ENCODE measurements at regions not wholly inside any gene's neighbourhood (a gene's known extent, or its start where the extent isn't known, plus 50 kb on each side); places are given as distances from the start of the nearest gene placed in this dataset.

DNA sequence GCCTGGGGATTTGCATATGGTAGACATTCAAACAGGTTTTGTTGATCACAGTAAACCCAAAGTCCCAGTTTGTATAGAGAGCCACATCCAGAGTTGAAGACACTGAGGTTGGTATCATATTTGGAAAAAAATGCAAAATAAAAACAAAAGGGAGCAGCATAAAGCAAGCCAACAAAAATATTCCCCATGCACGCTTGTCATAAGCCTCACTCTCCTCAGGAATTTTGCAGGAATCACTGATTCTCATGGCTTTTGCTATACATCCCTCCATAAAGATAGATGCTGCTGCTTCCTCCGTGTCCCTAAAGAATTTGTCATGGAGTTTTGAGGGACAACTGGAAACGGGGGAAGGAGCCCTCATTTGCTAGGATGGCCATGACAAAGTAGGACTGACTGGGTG lies 108.8 kb upstream of the TCF4 start:
- Histone ChIP-seq H3K36me3 (no peaks in the 10 kb centered on the region), H3K27me3 (no peaks in the 10 kb centered on the region), H3K27ac (no peak overlapping the region), H3K4me1 (no peaks in the 10 kb centered on the region), H3K9me3 (peaks cover 0 to 5% (median 0%) of the 10 kb centered on the region in 12 donors), H3K4me3 (no peak overlapping the region)
- no peak for ATAC-seq
- no peak for DNase-seq
- WGBS, 4 donors = 82 to 87% (median 86%) methylated on average over 3 of the region's 3 CpGs
- no peak for TF ChIP-seq POLR2A (IDR thresholded peaks at IDR 0.05)
- TF ChIP-seq, protein P1, sequence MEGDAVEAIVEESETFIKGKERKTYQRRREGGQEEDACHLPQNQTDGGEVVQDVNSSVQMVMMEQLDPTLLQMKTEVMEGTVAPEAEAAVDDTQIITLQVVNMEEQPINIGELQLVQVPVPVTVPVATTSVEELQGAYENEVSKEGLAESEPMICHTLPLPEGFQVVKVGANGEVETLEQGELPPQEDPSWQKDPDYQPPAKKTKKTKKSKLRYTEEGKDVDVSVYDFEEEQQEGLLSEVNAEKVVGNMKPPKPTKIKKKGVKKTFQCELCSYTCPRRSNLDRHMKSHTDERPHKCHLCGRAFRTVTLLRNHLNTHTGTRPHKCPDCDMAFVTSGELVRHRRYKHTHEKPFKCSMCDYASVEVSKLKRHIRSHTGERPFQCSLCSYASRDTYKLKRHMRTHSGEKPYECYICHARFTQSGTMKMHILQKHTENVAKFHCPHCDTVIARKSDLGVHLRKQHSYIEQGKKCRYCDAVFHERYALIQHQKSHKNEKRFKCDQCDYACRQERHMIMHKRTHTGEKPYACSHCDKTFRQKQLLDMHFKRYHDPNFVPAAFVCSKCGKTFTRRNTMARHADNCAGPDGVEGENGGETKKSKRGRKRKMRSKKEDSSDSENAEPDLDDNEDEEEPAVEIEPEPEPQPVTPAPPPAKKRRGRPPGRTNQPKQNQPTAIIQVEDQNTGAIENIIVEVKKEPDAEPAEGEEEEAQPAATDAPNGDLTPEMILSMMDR (IDR thresholded peaks at IDR 0.05) = no peak
- intact Hi-C loops (cut with DNase I) = no loop called here

DNA sequence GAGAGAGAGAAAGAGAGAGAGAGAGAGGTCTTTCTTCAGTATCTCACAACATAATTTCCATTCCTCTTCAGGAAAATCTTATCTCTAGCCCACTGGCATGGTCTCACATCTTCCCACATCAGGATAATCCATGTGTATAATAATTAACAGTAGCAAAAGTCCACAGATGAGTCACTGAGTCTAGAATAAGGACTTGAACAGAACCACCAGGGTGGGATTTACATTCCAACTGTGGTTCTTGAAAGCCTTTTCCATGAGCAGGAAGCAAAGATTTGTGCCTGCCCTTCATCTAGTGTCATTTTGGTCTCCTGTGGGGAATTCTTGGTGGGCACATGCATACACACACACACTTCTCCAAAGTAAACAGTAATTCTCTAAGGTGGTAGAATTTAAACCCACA lies 107.1 kb upstream of the TCF4 start:
- intact Hi-C loops (cut with DNase I) = no loop called here
- TF ChIP-seq POLR2A (IDR thresholded peaks at IDR 0.05) = no peak
- TF ChIP-seq, protein P1 (IDR thresholded peaks at IDR 0.05) = no peak

DNA sequence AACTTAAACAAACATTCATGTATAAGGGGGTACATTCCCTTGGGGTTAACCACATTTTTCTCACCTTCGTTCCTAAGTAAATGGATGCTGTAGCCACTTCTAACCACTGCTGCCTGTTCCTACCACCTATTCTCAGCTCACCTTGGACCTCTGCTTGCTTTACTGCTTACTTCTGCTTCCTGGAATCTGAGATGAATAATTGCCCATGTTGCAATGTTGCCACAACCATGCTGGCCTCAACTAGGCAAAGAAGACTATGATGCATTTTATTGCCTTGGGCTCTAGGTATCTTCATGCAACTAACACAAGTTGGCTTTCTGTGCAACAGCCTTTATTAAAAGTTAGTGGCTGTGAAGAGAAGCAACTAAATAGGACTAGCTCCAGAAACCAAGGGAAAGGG lies 106.3 kb upstream of the TCF4 start:
- no peak for TF ChIP-seq POLR2A (IDR thresholded peaks at IDR 0.05)
- TF ChIP-seq, protein P1 (IDR thresholded peaks at IDR 0.05) = no peak
- Histone ChIP-seq H3K27me3 (no peaks in the 10 kb centered on the region), H3K27ac (no peak overlapping the region), H3K4me3 (no peak overlapping the region), H3K36me3 (no peaks in the 10 kb centered on the region), H3K4me1 (no peaks in the 10 kb centered on the region), H3K9me3 (no peaks in the 10 kb centered on the region)
- DNase-seq = no peak
- ATAC-seq = no peak
- 84 to 96% (median 94%) methylated on average over 1 of the region's 1 CpG for WGBS, 4 donors
- intact Hi-C loops (cut with DNase I) = no loop called here

More for the DNA sequence above, 107.1 kb upstream of the TCF4 start:
- Histone ChIP-seq H3K36me3 (no peaks in the 10 kb centered on the region), H3K4me1 (no peaks in the 10 kb centered on the region), H3K9me3 (no peaks in the 10 kb centered on the region), H3K27ac (no peak overlapping the region), H3K27me3 (no peaks in the 10 kb centered on the region), H3K4me3 (no peak overlapping the region)
- DNase-seq = no peak
- ATAC-seq = no peak

DNA sequence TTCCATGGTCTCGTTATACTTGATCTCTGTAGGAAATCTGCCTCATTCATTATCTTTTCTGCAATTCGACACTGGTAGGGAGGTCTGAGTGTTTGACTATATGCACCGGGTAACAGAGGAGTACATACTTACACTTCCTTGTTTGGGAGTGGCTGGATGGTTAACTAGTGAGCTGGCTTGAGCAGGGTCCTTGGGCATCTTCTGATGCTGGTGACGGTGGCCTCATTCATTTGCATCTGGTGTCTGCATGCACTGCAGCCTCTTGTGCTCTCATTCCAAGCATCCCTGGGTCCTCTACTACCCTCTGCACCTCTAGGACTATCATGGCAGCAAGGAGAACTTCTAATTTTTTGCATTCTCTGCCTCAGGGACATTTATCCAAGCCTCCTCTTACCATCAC lies 100.0 kb upstream of the TCF4 start:
- no peak for TF ChIP-seq POLR2A (IDR thresholded peaks at IDR 0.05)
- TF ChIP-seq, protein P1 (IDR thresholded peaks at IDR 0.05) = no peak
- Histone ChIP-seq H3K36me3 (no peaks in the 10 kb centered on the region), H3K27me3 (no peaks in the 10 kb centered on the region), H3K4me3 (no peak overlapping the region), H3K27ac (no peak overlapping the region), H3K4me1 (no peaks in the 10 kb centered on the region), H3K9me3 (no peaks in the 10 kb centered on the region)
- 80 to 87% (median 84%) methylated on average over 4 of the region's 4 CpGs for WGBS, 4 donors
- ATAC-seq (no peak), DNase-seq (no peak)
- intact Hi-C loops (cut with DNase I) = no loop called here
